NCI-H2227 treated with DMSO at 0.1 percent for 48 hours (cell line): ENCODE measurements at regions not wholly inside any gene's neighbourhood (a gene's known extent, or its start where the extent isn't known, plus 50 kb on each side); places are given as distances from the start of the nearest gene placed in this dataset.

Source experiments
- DNase-seq: peaks from one replicate; lab custom pipeline; 2025; lab: John Stamatoyannopoulos, UW

- no peak for DNase-seq
Observed at GRCh38 chr4:102440498-102440897, 60.7 kb upstream of the NFKB1 start.

DNA sequence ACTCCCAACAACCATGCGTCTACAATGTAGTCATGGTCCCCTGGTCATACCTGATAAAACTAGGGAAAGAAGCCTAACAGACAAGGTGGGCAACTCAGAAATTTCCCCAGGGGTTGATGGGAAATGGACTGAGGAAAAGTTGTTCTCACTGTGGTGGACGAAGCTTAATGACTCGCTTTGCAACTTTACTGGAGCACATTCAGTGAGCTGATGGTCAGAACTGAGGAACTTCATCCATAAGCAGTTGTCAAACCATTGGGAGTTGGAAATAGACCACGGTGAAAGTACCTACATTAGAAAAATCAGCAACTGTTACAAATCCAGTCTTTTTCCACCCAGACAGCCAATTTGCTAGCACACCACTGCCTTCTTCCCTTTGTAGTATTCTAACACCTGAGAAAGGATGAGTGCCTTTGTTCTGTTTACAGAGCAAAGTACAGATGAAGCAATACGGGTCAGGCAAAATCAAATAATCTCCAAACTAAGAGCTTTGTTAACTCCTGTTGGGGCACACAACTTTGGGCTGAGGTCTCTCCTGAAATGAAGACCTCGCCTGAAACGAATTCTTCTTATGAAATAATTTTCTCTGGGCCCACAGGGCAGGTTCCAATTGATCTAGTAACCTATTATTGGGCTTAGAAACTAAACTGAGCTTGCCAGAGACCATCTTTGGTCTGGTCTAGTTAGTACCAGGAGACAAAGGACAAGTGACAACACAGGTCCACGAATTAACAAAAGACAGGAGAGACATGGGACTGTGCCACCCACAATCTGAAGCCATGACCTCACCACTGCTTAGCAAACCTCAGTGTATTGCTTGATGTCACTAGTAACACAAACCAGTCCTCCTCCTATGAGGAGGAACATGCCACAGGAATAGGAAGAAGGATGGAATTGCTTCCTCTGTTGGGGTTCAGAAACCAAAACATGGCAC lies 58.9 kb upstream of the NFKB1 start:
- DNase-seq: no peak

DNA sequence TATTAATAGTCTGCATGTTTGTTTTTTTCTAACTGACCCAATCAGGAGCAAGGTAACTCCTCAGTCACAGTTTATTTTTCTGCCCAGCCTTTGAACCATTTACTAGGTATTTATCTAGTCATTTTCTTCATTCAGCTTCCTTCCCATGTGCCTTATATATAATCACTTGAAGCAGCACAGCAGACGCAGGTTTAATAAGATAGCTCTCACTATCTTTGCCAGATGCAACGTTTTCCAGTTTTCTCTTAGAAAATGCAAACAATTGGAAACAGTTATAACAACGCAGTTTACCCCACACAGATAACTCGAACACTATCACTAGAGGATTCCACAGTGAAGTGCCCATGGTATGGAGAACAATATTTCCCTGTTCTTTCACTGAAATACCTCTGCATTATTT lies 56.4 kb upstream of the NFKB1 start:
- DNase-seq: no peak

DNA sequence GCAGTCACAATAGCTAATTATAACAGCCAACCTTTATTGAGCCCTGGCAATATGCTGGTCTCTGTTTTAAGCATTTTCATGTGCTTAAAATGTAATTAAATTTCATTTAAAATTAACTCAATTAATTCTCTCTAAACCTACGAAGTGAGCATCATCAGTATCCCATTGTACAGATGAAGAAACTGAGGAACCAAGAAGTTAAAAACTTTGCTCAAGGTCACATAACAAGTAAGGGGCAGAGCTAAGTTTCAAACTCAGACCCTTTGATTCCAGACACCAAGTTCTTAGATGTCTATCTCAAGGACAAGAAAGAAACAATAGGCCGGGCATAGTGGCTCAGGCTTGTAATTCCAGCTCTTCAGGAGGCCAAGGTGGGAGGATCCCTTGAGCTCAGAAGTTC lies 55.9 kb upstream of the NFKB1 start:
- no peak for DNase-seq

- DNase-seq: no peak
Observed at GRCh38 chr4:102447413-102447812, 53.7 kb upstream of the NFKB1 start.

DNA sequence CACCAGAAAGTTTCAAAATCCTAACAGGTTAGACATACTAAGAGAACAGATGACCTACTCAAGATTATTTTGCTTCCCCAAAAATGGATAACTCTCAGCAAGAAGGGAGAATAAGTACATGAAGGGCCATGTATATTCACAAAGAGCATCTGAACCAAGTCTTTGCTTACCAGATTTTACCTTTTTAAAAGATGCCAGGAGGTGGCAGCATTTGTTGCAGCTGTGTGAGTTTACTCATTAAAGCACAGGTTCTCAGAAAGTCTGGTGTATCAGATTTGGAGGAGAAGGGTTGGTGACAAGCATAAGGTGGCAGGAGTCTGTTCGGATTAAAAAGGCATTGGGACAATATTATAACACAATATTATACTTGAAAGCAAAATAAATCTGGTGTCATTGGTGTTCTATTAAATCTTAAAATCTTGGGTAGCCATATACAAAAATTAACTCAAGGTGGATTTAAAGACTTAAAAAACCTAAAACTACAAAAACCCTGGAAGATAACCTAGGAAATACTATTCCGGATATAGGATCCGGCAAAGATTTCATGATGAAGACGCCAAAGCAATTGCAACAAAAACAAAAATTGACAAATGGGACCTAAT lies 51.3 kb upstream of the NFKB1 start:
- DNase-seq: peak; percentile 6

DNA sequence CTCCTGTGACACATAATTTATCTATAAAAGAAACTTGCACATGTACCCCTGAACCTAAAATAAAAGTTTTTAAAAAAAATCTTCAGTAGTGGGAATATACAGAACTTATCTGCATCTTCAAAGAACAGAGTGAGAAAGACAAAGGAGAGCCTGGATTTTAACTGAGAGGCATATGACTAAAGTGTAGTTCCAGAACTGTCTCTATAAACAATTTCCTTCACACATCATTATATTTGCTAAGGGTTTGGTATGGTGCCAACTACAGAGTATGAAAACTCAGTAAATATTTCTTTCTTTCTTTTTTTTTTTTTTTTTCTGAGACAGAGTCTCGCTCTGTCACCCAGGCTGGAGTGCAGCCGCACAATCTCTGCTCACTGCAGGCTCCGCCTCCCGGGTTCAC lies 49.9 kb upstream of the NFKB1 start:
- DNase-seq: no peak
